H1 (cell line): ENCODE measurements at regions not wholly inside any gene's neighbourhood (a gene's known extent, or its start where the extent isn't known, plus 50 kb on each side); places are given as distances from the start of the nearest gene placed in this dataset.

ENCODE experiments used
- CHD7 ChIP-seq: fragments of 300-600 bp; sonication (generic); IDR thresholded peaks from 2 replicates; pipeline ENCODE4 v1.7.1; 2012; ENCODE audit warnings: low read length, moderate library complexity, mild to moderate bottlenecking, inconsistent platforms; ENCODE audit not compliant: insufficient replicate concordance
- GABPA ChIP-seq: IDR thresholded peaks from 2 replicates; pipeline ENCODE4 v1.6.1; 2011; ENCODE audit warnings: mild to moderate bottlenecking, low read length, moderate library complexity, borderline replicate concordance; ENCODE audit not compliant: insufficient read depth
- JUND ChIP-seq: IDR thresholded peaks from 2 replicates; pipeline ENCODE4 v1.6.1; 2011; ENCODE audit warnings: mild to moderate bottlenecking, improper control_type of control experiment, low read length
- RNF2 ChIP-seq: fragments of 200-900, 300-1000 bp; sonication (generic); IDR thresholded peaks from 2 replicates; pipeline ENCODE4 v1.7.1; 2016; ENCODE audit warnings: borderline replicate concordance, low read depth, mild to moderate bottlenecking, antibody characterized with exemption, low read length; ENCODE audit not compliant: poor library complexity, severe bottlenecking; ENCODE audit errors: missing control alignments

- TF ChIP-seq CHD7 = no peak
- TF ChIP-seq GABPA = no peak
- TF ChIP-seq RNF2 = no peak
- no peak for TF ChIP-seq JUND
- TF ChIP-seq, all 59 proteins: peak for 0
Observed at GRCh38 chr2:128635361-128635900, 316.8 kb upstream of the HS6ST1 start (continued).
